ENCODE measurements at regions not wholly inside any gene's neighbourhood (a gene's known extent, or its start where the extent isn't known, plus 50 kb on each side); places are given as distances from the start of the nearest gene placed in this dataset.
"Not testable (repeated sequence)": the region's sequence is repeated elsewhere in the genome, so short reads cannot be mapped to it uniquely, and the experiment has no call there.

- in situ Hi-C loops (cut with HindIII; ENCODE audit: low sequenced_read_pairs); DNase-seq (ENCODE audit: low spot score): not testable (repeated sequence)
These were observed 70.9 kb downstream of the NPIPA5 start for GRCh38 chr16:15307184-15307583.

DNA sequence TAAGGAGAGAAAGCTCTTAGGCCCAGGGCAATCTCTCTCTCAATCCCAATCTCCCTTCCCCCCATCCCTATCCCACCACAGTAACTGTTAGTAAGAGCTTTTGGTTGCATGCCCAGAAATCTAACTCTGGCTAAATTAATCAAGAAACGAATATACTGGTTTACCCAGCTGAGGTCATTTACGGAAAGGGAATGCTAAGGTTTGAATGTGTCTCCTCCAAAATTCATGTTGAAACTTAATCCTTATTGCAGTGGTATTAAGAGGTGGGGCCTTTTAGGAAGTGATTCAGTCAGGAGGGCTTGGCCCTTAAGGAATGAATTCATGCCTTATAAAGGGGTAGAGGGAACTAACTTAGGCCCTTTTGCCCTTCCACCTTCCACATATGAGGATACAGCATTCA lies 72.2 kb downstream of the NPIPA5 start:
- DNase-seq (ENCODE audit: low spot score); in situ Hi-C loops (cut with HindIII; ENCODE audit: low sequenced_read_pairs): not testable (repeated sequence)

DNA sequence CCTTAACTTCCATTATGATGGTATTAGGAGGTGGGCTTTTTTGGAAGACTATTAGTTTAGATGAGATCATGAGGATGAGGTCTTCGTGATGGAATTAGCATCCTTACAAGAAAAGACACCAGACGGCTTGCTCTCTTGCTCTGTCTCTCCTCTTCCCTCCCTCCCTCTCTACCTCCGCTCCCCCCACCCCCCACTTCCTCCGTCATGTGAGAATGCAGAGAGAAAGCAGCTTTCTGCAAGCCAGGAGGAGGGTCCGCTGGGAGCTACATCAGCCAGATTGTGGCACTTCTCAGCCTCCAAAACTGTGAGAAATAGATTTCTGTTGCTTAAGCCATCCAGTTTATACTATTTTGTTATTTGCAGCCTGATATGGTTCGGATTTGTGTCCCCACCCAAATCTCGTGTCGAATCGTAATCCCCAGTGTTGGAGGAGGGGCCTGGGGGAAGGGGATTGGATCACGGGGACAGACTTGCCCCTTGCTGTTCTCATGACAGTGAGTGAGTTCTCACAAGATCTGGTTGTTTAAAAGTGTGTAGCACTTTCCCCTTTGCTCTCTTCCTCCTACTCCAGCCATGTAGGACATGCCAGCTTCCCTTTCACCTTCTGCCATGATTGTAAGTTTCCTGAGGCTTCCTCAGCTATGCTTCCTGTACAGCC lies 74.3 kb downstream of the NPIPA5 start:
- in situ Hi-C loops (cut with HindIII; ENCODE audit: low sequenced_read_pairs); DNase-seq (ENCODE audit: low spot score): not testable (repeated sequence)

- DNase-seq (ENCODE audit: low spot score); in situ Hi-C loops (cut with HindIII; ENCODE audit: low sequenced_read_pairs): not testable (repeated sequence)
These were observed 81.0 kb downstream of the NPIPA5 start for GRCh38 chr16:15297104-15297503.

GRCh38 chr16:15274796-15275195 lies 103.3 kb downstream of the NPIPA5 start:
- in situ Hi-C loops (cut with HindIII; ENCODE audit: low sequenced_read_pairs); DNase-seq (ENCODE audit: low spot score): not testable (repeated sequence)

- DNase-seq (ENCODE audit: low spot score); in situ Hi-C loops (cut with HindIII; ENCODE audit: low sequenced_read_pairs): not testable (repeated sequence)
These were observed 104.1 kb downstream of the NPIPA5 start for GRCh38 chr16:15273964-15274363.

GRCh38 chr16:15266941-15267340 lies 111.2 kb downstream of the NPIPA5 start:
- DNase-seq (ENCODE audit: low spot score), result not testable (repeated sequence)

DNA sequence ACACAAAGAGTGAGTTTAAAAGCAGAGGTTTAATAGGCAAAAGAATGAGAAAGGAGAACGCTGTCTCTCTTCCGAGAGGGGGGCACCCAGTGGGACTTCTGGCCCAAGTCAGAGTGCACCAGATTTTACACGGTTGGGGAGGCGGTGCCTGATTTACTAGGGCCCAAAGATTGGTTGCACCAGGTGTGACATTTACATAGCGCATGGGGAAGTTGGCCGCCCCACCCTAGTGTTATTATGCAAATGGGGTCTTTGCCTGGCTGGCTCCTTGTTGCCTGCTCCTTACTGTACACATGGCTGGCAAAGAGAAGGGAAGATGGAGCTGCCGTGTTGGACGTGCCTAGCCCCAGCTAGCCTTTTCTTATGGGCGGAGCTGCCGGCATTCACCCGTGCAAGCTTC lies 115.9 kb downstream of the NPIPA5 start:
- DNase-seq (ENCODE audit: low spot score); in situ Hi-C loops (cut with HindIII; ENCODE audit: low sequenced_read_pairs): not testable (repeated sequence)

More at GRCh38 chr16:15266941-15267340, 111.2 kb downstream of the NPIPA5 start:
- in situ Hi-C loops (cut with HindIII; ENCODE audit: low sequenced_read_pairs), result not testable (repeated sequence)

- DNase-seq (ENCODE audit: low spot score); in situ Hi-C loops (cut with HindIII; ENCODE audit: low sequenced_read_pairs): not testable (repeated sequence)
These were observed 130.1 kb downstream of the NPIPA5 start for GRCh38 chr16:15247971-15248370.

DNA sequence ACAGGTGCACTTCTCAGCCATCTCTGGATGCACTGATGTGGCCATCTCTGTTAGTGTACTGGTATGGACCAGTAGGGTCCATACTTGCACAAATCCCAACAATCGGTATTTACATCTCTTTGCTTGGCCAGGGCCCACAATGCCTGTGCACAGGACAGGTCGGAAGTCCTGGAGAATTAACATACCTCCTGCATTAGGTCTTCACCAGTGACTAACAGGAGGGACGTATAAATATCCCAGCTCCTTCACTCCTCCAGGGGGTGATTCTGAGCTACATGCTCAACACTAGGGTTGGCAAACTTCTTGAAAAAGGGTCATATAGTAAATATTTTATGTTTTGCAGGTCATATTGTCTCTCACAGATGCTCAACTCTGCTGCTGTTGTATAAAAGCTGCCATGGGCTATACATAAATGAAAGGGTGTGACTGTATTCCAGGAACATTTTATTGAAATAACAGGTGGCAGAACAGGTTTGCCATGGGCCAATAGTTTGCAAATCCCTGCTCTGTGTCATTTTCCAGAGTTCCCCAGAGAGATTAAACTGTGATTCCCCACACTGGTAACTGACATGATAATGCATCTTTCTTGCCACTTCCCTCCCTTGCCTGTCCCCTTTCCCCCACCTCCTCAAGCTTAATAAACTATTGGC lies 141.3 kb downstream of the NPIPA5 start:
- DNase-seq (ENCODE audit: low spot score); in situ Hi-C loops (cut with HindIII; ENCODE audit: low sequenced_read_pairs): not testable (repeated sequence)

DNA sequence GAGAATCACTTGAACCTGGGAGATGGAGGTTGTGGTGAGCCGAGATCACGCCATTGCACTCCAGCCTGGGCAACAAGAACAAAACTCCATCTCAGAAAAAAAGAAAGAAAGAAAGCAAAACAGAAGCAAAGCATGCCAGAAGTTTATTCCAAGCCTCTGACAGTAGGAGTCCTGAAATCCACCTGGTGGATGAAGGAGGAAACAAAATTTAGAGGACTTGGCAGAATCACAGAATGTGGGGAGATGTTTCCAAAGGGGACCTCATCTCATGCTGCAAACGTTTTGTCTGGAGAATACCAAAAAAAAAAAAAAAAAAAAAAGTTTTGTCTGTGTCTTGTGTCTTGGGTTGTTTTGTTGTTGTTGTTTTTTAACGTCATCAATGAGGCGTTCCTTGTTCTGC lies 141.1 kb upstream of the RRN3 start:
- DNase-seq (ENCODE audit: low spot score), result not testable (repeated sequence)

DNA sequence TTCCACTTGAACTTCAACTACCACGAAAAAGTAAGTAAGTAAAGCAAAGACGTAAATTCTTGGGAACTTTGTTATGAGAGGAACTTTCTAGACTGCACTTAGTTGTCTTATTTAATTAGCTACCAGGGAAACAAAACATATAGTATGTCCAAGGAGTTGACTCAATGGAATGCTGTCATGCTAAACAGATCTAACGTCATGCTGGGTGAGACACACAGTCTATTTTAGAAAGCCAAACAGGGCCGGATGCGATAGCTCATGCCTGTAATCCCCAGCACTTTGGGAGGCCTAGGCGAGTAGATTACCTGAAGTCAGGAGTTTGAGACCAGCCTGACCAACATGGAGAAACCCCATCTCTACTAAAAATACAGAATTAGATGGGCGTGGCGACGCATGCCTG lies 140.6 kb upstream of the RRN3 start:
- in situ Hi-C loops (cut with HindIII; ENCODE audit: low sequenced_read_pairs); DNase-seq (ENCODE audit: low spot score): not testable (repeated sequence)

More for the DNA sequence above, 141.1 kb upstream of the RRN3 start:
- in situ Hi-C loops (cut with HindIII; ENCODE audit: low sequenced_read_pairs), result not testable (repeated sequence)

DNA sequence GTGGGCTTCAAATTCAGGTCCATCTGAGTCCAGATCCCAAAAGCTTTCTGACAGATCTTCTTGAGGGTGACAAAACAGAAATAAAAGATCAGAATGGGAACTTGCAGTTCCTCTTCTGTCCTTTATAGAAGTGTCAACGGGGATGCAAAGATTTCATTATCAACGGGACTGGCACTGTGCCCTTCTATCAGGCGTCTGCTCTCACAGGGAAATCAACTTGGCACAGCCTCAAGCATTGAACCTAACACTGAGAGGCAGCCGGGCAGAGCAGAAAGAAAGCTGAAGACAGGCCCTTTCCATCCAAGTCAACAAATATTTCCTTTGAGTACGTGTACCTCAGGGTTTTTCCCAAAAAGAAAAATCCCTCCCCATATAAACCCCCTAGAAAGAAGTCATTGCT lies 136.4 kb upstream of the RRN3 start:
- DNase-seq (ENCODE audit: low spot score); in situ Hi-C loops (cut with HindIII; ENCODE audit: low sequenced_read_pairs): not testable (repeated sequence)

DNA sequence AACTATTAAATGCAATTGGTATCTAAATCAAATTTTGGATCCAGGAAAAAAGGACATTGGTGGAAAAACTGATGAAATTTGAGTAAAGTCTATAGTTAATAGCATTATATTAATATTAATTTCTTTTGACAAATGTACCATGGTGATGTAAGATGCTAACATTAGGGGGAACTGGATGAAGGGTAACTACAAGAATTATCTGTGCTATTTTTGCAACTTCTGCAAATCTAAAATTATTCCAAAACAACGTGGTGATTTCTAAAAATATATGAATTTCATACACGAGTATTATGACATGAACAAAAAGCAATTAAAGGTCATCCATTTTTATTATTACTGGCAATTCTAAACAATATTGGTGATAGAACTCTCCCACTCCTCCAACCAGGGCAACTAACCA lies 135.6 kb upstream of the RRN3 start:
- in situ Hi-C loops (cut with HindIII; ENCODE audit: low sequenced_read_pairs); DNase-seq (ENCODE audit: low spot score): not testable (repeated sequence)

- in situ Hi-C loops (cut with HindIII; ENCODE audit: low sequenced_read_pairs); DNase-seq (ENCODE audit: low spot score): not testable (repeated sequence)
These were observed 130.6 kb upstream of the RRN3 start for GRCh38 chr16:15224651-15225050.

- DNase-seq (ENCODE audit: low spot score); in situ Hi-C loops (cut with HindIII; ENCODE audit: low sequenced_read_pairs): not testable (repeated sequence)
These were observed 129.3 kb upstream of the RRN3 start for GRCh38 chr16:15223398-15223797.

DNA sequence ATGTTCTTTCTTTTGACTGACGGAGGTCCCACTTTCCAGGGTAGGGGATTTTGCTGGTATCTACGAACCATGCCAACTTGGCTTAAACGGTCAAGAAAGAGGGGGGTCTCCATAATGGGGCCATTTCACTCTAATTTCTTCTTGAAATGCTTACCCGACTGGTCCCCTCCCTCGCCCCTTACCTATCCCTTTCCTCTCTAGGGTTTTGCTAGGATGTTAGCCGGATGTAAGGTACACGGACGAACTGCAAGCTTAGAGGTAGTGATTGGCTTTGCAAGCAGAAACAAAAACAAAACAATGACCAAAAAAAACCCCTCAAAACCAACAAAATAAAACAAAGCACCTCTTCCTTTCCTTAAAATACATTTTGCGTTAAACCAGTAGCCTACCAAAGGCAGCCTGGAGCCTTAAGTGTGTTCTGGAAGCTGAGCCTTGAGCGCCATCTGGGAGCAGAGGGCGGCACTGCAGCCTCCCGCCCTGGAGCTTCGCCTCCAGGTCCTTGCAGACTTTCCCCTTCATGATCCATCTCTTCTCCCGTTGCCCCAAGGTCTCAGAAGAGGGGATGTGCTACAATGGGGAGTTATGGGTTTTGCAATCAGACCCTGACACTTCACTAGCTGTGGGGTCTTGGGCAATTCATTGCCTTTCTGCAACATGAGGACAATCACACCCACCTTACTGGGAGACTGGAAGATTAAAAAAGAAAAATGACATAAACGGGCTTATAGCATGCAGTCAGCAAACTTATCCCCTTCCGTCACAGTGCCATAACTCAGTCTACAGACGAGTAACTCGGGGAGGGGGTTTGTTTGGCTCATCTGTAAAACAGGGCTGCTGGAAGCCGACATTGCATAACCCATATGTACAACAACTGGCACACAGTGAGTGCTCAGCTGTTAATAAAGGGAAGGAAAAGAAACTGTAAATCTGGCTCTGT lies 125.9 kb upstream of the RRN3 start:
- DNase-seq (ENCODE audit: low spot score), result peak; percentile 41
- in situ Hi-C loops (cut with HindIII; ENCODE audit: low sequenced_read_pairs), result not testable (repeated sequence)

GRCh38 chr16:15218856-15219500 lies 124.9 kb upstream of the RRN3 start:
- in situ Hi-C loops (cut with HindIII; ENCODE audit: low sequenced_read_pairs); DNase-seq (ENCODE audit: low spot score): not testable (repeated sequence)

Data from G401 (cell line).